ENCODE measurements at regions not wholly inside any gene's neighbourhood (a gene's known extent, or its start where the extent isn't known, plus 50 kb on each side); places are given as distances from the start of the nearest gene placed in this dataset.
A peak's percentile ranks its signal among the peaks of the same experiment; 100 is the strongest.

DNA sequence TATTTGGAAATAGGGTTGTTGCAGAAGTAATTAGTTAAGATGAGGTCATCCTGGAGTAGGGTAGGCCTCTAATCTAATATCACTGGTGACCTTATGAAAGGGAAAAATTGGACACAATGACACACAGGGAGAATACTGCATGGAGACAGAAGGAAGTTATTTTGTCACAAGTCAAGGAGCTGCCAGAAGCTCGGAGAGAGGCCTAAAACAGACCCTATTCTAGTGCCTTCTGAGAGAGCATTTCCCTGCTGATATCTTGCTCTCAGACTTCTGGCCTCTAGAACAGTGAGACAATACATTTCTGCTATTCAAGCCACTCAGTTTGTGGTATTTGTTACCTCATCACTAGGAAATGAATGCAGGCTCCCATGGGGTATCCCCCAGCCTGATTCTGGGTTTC lies 332.9 kb downstream of the CSNK1G3 start:
- WGBS, 2 donors, result 77 to 80% methylated on average over 1 of the region's 1 CpG
- Histone ChIP-seq H3K27me3 (no peaks in the 10 kb centered on the region), H3K36me3 (no peaks in the 10 kb centered on the region), H3K27ac (peak overlapping the region in 2 of 4 donors; percentile 14 to 31), H3K4me3 (no peak overlapping the region), H3K4me1 (no peaks in the 10 kb centered on the region), H3K9me3 (no peaks in the 10 kb centered on the region)
- no peak for FAIRE-seq
- intact Hi-C loops (cut with DNase I), result no loop called here
- TF ChIP-seq, protein P1, sequence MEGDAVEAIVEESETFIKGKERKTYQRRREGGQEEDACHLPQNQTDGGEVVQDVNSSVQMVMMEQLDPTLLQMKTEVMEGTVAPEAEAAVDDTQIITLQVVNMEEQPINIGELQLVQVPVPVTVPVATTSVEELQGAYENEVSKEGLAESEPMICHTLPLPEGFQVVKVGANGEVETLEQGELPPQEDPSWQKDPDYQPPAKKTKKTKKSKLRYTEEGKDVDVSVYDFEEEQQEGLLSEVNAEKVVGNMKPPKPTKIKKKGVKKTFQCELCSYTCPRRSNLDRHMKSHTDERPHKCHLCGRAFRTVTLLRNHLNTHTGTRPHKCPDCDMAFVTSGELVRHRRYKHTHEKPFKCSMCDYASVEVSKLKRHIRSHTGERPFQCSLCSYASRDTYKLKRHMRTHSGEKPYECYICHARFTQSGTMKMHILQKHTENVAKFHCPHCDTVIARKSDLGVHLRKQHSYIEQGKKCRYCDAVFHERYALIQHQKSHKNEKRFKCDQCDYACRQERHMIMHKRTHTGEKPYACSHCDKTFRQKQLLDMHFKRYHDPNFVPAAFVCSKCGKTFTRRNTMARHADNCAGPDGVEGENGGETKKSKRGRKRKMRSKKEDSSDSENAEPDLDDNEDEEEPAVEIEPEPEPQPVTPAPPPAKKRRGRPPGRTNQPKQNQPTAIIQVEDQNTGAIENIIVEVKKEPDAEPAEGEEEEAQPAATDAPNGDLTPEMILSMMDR (IDR thresholded peaks at IDR 0.05), result no peak
- no peak for DNase-seq
- peak in 2 of 4 donors; percentile 45 to 58 for ATAC-seq

DNA sequence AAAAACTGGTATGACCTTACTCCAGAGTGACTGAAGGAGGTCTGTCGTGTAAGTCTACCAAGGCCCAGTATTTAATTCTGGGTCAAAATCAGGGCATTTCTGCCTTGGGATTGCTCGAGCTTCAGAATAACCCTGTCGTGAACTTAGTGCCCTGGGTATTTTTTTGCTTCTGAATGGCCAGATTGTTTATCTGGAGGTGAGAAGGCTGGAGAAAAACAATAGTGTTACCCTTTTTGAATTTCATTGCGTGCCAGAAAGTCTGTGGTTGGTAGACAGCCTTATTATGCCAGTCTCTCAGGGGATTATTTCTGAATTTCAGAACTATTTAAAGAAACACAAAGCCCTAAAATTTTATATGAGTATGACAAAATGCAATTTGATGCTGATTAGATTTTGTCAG lies 323.4 kb downstream of the CSNK1G3 start:
- H3K9me3 ChIP-seq, result no peaks in the 10 kb centered on the region
- TF ChIP-seq, protein P1 (IDR thresholded peaks at IDR 0.05), result no peak
- FAIRE-seq, result no peak
- H3K36me3 ChIP-seq, result no peaks in the 10 kb centered on the region
- intact Hi-C loops (cut with DNase I), result no loop called here
- H3K27ac ChIP-seq, result no peak overlapping the region
- no peaks in the 10 kb centered on the region for H3K27me3 ChIP-seq
- ATAC-seq, result no peak
- 57 to 62% methylated on average over 4 of the region's 4 CpGs for WGBS, 2 donors
- H3K4me1 ChIP-seq, result no peaks in the 10 kb centered on the region
- DNase-seq, result no peak
- H3K4me3 ChIP-seq, result no peak overlapping the region

DNA sequence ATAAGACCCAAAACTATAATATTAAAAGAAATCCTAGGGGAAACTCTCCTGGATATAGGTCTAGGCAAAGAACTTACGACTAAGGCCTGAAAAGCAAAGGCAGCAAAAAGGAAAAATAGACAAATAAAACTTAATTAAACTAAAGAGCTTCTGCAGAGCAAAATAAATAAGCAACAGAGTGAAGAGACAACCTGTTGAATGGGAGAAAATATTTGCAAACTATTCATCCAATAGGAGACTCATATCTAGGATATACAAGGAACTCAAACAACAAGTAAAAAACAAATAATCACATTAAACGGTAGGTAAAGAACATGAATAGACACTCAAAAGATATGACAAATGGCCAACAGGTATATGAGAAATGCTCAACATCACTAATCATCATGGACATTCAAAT lies 318.6 kb downstream of the CSNK1G3 start:
- Histone ChIP-seq H3K4me1 (no peaks in the 10 kb centered on the region), H3K27me3 (no peaks in the 10 kb centered on the region), H3K36me3 (no peaks in the 10 kb centered on the region), H3K27ac (no peak overlapping the region), H3K9me3 (no peaks in the 10 kb centered on the region), H3K4me3 (no peak overlapping the region)
- FAIRE-seq, result no peak
- no peak for DNase-seq
- intact Hi-C loops (cut with DNase I), result no loop called here
- TF ChIP-seq, protein P1 (IDR thresholded peaks at IDR 0.05), result no peak
- no peak for ATAC-seq
- WGBS, 2 donors, result 67 to 74% methylated on average over 2 of the region's 2 CpGs

DNA sequence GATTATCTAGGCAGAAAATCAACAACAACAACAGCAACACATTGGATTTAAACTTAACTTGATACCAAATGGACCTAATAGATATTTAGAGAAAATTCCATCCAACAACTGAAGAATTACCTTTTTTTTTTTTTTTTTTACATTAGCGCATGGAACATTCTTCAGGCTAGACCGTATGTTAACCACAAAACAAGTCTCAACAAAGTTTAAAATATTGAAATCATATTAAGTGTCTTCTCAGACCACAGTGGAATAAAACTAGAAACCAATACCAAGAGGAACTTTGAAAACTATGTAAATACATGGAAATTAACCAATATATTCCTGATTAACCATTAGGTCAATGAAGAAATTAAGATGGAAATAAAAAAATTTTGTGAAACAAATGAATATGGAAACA lies 315.8 kb downstream of the CSNK1G3 start:
- Histone ChIP-seq H3K36me3 (no peaks in the 10 kb centered on the region), H3K27ac (no peak overlapping the region), H3K27me3 (no peaks in the 10 kb centered on the region), H3K4me3 (no peak overlapping the region), H3K4me1 (no peaks in the 10 kb centered on the region), H3K9me3 (no peaks in the 10 kb centered on the region)
- WGBS, 2 donors, result 91 to 94% methylated on average over 2 of the region's 2 CpGs
- ATAC-seq (no peak), DNase-seq (no peak), FAIRE-seq (no peak)
- intact Hi-C loops (cut with DNase I), result no loop called here
- TF ChIP-seq, protein P1 (IDR thresholded peaks at IDR 0.05), result no peak

DNA sequence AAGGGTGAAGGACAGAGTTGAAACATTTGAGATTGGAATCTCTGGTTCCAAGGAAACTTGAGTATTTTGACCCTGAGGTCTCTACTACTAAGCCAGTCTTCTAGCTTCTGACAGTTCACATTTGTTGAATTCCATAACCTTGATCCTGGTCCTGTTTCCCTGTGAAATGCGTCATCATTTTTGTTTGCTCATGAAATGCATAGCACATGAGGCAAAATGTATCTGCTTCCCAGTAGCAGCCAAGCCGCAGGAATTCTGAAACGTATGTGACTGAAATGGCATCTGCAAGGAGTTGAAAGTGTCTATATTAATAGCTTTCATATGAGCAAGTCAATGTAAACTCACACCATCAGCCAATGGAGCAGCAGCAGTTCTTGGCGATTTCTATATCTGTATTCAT lies 307.9 kb downstream of the CSNK1G3 start:
- intact Hi-C loops (cut with DNase I), result no loop called here
- Histone ChIP-seq H3K9me3 (no peaks in the 10 kb centered on the region), H3K4me3 (no peak overlapping the region), H3K27me3 (no peaks in the 10 kb centered on the region), H3K4me1 (peaks cover 0 to 20% (median 7%) of the 10 kb centered on the region in 3 donors), H3K27ac (no peak overlapping the region), H3K36me3 (no peaks in the 10 kb centered on the region)
- TF ChIP-seq, protein P1 (IDR thresholded peaks at IDR 0.05), result no peak
- no peak for FAIRE-seq
- DNase-seq, result no peak
- peak; percentile 34 to 72 (median 54) for ATAC-seq
- WGBS, 2 donors, result 63 to 74% methylated on average over 4 of the region's 4 CpGs
